ENCODE measurements at regions not wholly inside any gene's neighbourhood (a gene's known extent, or its start where the extent isn't known, plus 50 kb on each side); places are given as distances from the start of the nearest gene placed in this dataset.

DNA sequence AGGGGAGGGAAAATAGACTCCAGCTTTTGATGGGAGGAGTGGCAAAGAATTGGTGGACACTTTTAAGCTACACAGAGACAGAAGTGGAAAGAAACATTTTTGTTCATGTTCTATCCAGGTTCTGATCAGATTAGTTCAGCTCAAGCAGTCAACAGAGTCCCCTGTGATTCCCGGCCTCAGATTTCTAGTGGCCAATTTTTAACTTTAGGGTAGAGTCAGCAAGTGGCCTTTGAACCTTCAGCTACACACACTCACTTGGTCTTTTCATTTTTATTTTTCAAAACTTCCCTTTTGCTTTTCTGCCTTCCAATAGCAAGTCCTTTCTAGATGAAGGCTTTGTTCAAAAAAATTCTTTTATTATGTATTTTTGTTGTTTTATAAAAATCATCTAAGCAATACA, 169.2 kb upstream of the RPS6KA3 start:
- TF ChIP-seq, protein P1, sequence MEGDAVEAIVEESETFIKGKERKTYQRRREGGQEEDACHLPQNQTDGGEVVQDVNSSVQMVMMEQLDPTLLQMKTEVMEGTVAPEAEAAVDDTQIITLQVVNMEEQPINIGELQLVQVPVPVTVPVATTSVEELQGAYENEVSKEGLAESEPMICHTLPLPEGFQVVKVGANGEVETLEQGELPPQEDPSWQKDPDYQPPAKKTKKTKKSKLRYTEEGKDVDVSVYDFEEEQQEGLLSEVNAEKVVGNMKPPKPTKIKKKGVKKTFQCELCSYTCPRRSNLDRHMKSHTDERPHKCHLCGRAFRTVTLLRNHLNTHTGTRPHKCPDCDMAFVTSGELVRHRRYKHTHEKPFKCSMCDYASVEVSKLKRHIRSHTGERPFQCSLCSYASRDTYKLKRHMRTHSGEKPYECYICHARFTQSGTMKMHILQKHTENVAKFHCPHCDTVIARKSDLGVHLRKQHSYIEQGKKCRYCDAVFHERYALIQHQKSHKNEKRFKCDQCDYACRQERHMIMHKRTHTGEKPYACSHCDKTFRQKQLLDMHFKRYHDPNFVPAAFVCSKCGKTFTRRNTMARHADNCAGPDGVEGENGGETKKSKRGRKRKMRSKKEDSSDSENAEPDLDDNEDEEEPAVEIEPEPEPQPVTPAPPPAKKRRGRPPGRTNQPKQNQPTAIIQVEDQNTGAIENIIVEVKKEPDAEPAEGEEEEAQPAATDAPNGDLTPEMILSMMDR (conservative IDR thresholded peaks at IDR 0.05; ENCODE audit: low read length): no peak
- no peak for TF ChIP-seq EZH2phosphoT487 (IDR thresholded peaks at IDR 0.05; ENCODE audit: borderline replicate concordance)
